ENCODE measurements at regions not wholly inside any gene's neighbourhood (a gene's known extent, or its start where the extent isn't known, plus 50 kb on each side); places are given as distances from the start of the nearest gene placed in this dataset.

DNA sequence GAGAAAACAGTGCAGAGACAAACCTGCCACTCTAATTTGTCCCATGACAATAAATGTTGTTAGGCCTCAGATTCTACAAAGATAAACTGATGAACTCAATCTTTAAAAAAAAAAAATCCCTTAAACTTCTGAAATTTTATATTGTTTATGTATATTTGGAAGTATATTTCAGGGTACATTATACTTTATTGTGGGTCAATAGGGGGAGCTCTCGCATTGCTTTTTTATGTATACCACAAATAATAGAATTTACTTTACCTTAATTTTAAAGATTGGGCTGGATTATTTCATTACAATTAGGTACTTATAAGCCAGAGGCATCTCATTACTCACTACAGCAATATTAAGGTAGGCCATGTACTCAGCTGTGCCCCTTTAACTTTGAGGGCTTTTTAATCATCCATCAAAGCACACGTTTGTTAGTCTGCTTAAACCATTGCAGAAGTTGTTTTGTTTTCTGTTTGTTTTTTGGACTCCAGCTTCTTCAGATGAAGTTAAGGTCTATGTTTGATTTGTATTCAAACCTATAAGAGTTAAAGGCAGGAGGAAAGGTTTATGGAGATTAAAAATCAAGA lies 56.3 kb upstream of the EYA4 start:
- DNase-seq (ENCODE audit: low read depth) = no peak

GRCh38 chr6:133185731-133186130 lies 55.4 kb upstream of the EYA4 start:
- DNase-seq (ENCODE audit: low read depth) = no peak

- no peak for DNase-seq (ENCODE audit: low read depth)
Measured at GRCh38 chr6:133187114-133187513, 54.0 kb upstream of the EYA4 start.

DNA sequence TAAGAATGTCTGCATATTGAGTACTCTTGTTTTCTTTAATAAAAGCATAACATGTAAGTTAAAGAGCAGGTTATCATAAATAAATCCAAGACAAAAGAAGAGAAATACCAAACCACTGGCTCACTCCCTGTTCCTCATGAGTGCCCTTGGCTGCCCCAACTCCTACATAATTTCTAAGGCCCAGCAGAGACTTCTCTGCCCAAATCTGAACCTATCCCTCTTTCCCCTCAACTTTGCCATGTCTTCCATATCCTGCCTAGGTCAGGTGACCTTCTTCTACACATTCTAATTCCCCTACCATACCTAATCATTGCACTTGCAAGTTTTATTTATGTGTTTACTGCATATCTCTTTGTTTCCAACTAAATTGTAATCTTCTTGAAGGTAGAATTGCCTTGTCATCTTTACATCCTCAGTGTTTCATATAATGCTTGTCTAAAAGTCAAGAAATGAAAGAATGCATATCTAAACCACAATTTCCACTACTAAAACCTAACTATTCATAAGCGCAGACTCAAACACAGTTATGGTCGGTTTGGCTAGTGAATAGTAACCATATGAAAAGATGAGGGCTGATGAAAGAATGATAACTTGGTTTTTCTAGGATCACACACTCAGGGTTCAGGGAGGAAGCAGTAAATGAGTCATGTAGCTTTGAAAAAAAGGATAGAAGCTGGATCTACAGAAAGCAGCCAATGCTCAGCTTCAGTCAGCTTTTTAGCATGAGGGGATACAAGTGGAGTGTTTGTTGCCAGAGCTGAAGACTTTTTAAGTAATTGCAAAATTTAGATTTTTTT lies 53.3 kb upstream of the EYA4 start:
- DNase-seq (ENCODE audit: low read depth) = no peak

- no peak for DNase-seq (ENCODE audit: low read depth)
Measured at GRCh38 chr6:133190912-133191311, 50.2 kb upstream of the EYA4 start.

DNA sequence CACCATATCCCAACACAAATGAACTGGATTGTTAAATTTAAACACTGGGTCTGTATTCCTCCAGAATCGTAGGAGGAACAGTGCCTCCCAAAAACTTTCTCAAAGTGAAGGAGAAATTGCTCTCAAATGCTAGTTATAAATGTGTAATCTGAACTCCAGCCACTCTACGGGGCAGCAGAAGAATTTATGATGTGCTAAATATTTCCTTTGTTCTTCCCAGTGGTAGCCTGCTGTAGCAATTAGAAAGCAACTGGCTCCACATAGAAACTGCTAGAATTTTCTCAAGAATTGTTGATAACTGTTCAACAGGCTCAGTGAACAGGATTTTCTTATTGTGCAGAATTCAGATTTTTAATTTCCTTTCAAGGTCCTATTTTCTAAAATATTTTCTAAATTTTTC lies 49.8 kb upstream of the EYA4 start:
- no peak for DNase-seq (ENCODE audit: low read depth)
